SK-N-SH treated with all-trans-retinoic acid at 6 μM for 48 hours (cell line): ENCODE measurements at regions not wholly inside any gene's neighbourhood (a gene's known extent, or its start where the extent isn't known, plus 50 kb on each side); places are given as distances from the start of the nearest gene placed in this dataset.

Experiments
- ATAC-seq: fragments of 200-7000 bp; cut with Tn5 transposase; 3 replicates; pipeline ENCODE4 v1.9.1; 2020; ENCODE audit warnings: mild to moderate bottlenecking, moderate library complexity
- ARNTL ChIP-seq: fragments of 450-650 bp; formaldehyde crosslinking; IDR thresholded peaks from 2 replicates; pipeline ENCODE4 v1.5.0; 2020; ENCODE audit warnings: low read depth, mild to moderate bottlenecking, moderate library complexity, borderline replicate concordance
- BACH2 ChIP-seq: fragments of 250-450 bp; sonication (Bioruptor Pico); IDR thresholded peaks from 2 replicates; pipeline ENCODE4 v1.9.0; 2021; ENCODE audit warnings: mild to moderate bottlenecking, borderline replicate concordance
- CREB5 ChIP-seq: fragments of 250-450 bp; sonication (Bioruptor Pico); IDR thresholded peaks from 2 replicates; pipeline ENCODE4 v1.5.1; 2020; ENCODE audit warnings: low read depth, mild to moderate bottlenecking, moderate library complexity
- ESRRG ChIP-seq: fragments of 250-450 bp; sonication (Bioruptor Pico); IDR thresholded peaks from 2 replicates; pipeline ENCODE4 v1.6.1; 2021; ENCODE audit warnings: mild to moderate bottlenecking
- GLIS3 ChIP-seq: fragments of 250-450 bp; sonication (Bioruptor Pico); IDR thresholded peaks from 2 replicates; pipeline ENCODE4 v1.5.0; 2020; ENCODE audit warnings: mild to moderate bottlenecking, moderate library complexity
- PPARA ChIP-seq: fragments of 250-450 bp; sonication (Bioruptor Pico); IDR thresholded peaks from 2 replicates; pipeline ENCODE4 v1.5.0; 2020; ENCODE audit warnings: mild to moderate bottlenecking, borderline replicate concordance
- SNAI2 ChIP-seq: fragments of 250-450 bp; sonication (Bioruptor Pico); IDR thresholded peaks from 2 replicates; pipeline ENCODE4 v1.5.0; 2020; ENCODE audit warnings: mild to moderate bottlenecking, moderate library complexity
- TCF4 ChIP-seq: fragments of 250-450 bp; sonication (Bioruptor Pico); IDR thresholded peaks from 2 replicates; pipeline ENCODE4 v1.8.0; 2021; ENCODE audit warnings: mild to moderate bottlenecking, moderate library complexity, borderline replicate concordance
- TSHZ2 ChIP-seq: fragments of 250-450 bp; sonication (Bioruptor Pico); IDR thresholded peaks from 2 replicates; pipeline ENCODE4 v1.5.0; 2020; ENCODE audit warnings: mild to moderate bottlenecking, moderate library complexity
- ZC3H10 ChIP-seq: fragments of 250-450 bp; sonication (Bioruptor Pico); IDR thresholded peaks from 2 replicates; pipeline ENCODE4 v1.5.1; 2021; ENCODE audit warnings: mild to moderate bottlenecking, moderate library complexity
- ZFP3 ChIP-seq: fragments of 250-450 bp; sonication (Bioruptor Pico); IDR thresholded peaks from 2 replicates; pipeline ENCODE4 v1.5.0; 2020; ENCODE audit warnings: mild to moderate bottlenecking, moderate library complexity
- ZFP30 ChIP-seq: fragments of 450-650 bp; formaldehyde crosslinking; IDR thresholded peaks from 2 replicates; pipeline ENCODE4 v1.5.0; 2022; ENCODE audit warnings: mild to moderate bottlenecking, moderate library complexity
- ZNF70 ChIP-seq: fragments of 450-650 bp; formaldehyde crosslinking; IDR thresholded peaks from 2 replicates; pipeline ENCODE4 v1.5.0; 2020; ENCODE audit warnings: mild to moderate bottlenecking, moderate library complexity
- ZNF8 ChIP-seq: fragments of 450-650 bp; formaldehyde crosslinking; IDR thresholded peaks from 2 replicates; pipeline ENCODE4 v1.5.0; 2020; ENCODE audit warnings: mild to moderate bottlenecking, moderate library complexity
- TF ChIP-seq, protein P1 (sequence below): fragments of 250-450 bp; sonication (Bioruptor Pico); IDR thresholded peaks from 2 replicates; pipeline ENCODE4 v1.5.1; 2021; ENCODE audit warnings: mild to moderate bottlenecking, moderate library complexity
- TF ChIP-seq, protein P2 (sequence below): fragments of 250-450 bp; sonication (Bioruptor Pico); IDR thresholded peaks from 2 replicates; pipeline ENCODE4 v1.8.0; 2021; ENCODE audit warnings: low read depth, mild to moderate bottlenecking, moderate library complexity, borderline replicate concordance
- TF ChIP-seq, protein P3 (sequence below): fragments of 250-450 bp; sonication (Bioruptor Pico); IDR thresholded peaks from 2 replicates; pipeline ENCODE4 v1.8.0; 2020; ENCODE audit warnings: mild to moderate bottlenecking, moderate library complexity, borderline replicate concordance

DNA sequence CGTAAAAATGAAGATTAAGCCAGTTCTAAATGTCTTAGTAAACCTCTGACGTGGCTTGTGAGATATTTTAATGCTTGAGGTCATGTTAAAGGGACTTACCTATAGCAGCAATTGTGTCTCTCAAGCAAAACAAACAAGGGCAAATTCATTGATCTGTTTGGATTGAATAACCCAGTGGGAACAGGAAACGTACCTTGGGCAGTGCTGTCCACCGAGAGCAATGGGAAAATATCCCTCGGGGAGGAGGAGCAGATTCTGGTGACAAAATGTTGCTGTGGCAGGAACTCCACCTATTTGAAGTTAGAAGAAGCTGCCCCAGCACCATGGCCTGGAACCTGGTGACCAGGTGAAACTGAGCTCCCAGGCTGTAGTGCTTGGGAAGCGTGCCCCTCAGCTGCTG is 107.1 kb upstream of the FZD8 start (continued):
- TF ChIP-seq TSHZ2 = no peak
- no peak for TF ChIP-seq ZFP3 (CRISPR knock-in tag)
- no peak for TF ChIP-seq TCF4 (CRISPR knock-in tag)
- no peak for TF ChIP-seq ZFP30 (CRISPR knock-in tag)

GRCh38 chr10:35745617-35746403 is 103.7 kb upstream of the FZD8 start:
- TF ChIP-seq CREB5 (CRISPR knock-in tag) = no peak
- no peak for ATAC-seq

DNA sequence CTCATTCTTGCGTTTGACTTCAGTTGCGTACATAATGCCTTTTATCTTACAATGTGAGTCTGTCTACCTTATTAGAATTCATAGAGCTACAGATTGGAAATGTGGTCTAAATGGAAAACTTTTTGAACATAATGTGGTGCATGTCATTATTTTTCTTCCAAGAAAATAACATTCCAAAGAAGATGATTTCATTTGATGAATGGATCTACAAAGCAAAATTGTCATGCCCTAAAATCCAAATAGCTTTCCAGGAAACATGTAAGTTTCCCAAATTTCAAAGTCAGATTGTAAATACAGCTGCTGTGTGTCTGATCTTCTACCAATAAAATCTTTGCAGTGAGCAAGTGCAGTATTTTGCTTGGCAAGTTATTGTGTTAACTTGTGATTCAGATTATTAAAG is 101.8 kb upstream of the FZD8 start:
- no peak for ATAC-seq

GRCh38 chr10:35743351-35743750 is 101.3 kb upstream of the FZD8 start:
- ATAC-seq = no peak
- TF ChIP-seq SNAI2 (CRISPR knock-in tag) (no peak), ESRRG (CRISPR knock-in tag) (no peak), CREB5 (CRISPR knock-in tag) (no peak), TSHZ2 (no peak), ZFP30 (CRISPR knock-in tag) (no peak), ZNF70 (CRISPR knock-in tag) (no peak), PPARA (CRISPR knock-in tag) (no peak), BACH2 (CRISPR knock-in tag) (no peak), ZC3H10 (CRISPR knock-in tag) (no peak), GLIS3 (no peak), TCF4 (CRISPR knock-in tag) (no peak), ZNF8 (CRISPR knock-in tag) (no peak)
- TF ChIP-seq, protein P1, sequence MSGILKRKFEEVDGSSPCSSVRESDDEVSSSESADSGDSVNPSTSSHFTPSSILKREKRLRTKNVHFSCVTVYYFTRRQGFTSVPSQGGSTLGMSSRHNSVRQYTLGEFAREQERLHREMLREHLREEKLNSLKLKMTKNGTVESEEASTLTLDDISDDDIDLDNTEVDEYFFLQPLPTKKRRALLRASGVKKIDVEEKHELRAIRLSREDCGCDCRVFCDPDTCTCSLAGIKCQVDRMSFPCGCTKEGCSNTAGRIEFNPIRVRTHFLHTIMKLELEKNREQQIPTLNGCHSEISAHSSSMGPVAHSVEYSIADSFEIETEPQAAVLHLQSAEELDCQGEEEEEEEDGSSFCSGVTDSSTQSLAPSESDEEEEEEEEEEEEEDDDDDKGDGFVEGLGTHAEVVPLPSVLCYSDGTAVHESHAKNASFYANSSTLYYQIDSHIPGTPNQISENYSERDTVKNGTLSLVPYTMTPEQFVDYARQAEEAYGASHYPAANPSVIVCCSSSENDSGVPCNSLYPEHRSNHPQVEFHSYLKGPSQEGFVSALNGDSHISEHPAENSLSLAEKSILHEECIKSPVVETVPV (CRISPR knock-in tag) = no peak
- TF ChIP-seq, protein P2, sequence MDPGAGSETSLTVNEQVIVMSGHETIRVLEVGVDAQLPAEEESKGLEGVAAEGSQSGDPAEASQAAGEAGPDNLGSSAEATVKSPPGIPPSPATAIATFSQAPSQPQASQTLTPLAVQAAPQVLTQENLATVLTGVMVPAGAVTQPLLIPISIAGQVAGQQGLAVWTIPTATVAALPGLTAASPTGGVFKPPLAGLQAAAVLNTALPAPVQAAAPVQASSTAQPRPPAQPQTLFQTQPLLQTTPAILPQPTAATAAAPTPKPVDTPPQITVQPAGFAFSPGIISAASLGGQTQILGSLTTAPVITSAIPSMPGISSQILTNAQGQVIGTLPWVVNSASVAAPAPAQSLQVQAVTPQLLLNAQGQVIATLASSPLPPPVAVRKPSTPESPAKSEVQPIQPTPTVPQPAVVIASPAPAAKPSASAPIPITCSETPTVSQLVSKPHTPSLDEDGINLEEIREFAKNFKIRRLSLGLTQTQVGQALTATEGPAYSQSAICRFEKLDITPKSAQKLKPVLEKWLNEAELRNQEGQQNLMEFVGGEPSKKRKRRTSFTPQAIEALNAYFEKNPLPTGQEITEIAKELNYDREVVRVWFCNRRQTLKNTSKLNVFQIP (CRISPR knock-in tag) = no peak

More for the DNA sequence above, 101.8 kb upstream of the FZD8 start:
- TF ChIP-seq ZNF70 (CRISPR knock-in tag) (no peak), GLIS3 (no peak), ARNTL (CRISPR knock-in tag) (no peak), ESRRG (CRISPR knock-in tag) (no peak), CREB5 (CRISPR knock-in tag) (no peak), TCF4 (CRISPR knock-in tag) (no peak)
- TF ChIP-seq, protein P3, sequence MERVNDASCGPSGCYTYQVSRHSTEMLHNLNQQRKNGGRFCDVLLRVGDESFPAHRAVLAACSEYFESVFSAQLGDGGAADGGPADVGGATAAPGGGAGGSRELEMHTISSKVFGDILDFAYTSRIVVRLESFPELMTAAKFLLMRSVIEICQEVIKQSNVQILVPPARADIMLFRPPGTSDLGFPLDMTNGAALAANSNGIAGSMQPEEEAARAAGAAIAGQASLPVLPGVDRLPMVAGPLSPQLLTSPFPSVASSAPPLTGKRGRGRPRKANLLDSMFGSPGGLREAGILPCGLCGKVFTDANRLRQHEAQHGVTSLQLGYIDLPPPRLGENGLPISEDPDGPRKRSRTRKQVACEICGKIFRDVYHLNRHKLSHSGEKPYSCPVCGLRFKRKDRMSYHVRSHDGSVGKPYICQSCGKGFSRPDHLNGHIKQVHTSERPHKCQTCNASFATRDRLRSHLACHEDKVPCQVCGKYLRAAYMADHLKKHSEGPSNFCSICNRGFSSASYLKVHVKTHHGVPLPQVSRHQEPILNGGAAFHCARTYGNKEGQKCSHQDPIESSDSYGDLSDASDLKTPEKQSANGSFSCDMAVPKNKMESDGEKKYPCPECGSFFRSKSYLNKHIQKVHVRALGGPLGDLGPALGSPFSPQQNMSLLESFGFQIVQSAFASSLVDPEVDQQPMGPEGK (CRISPR knock-in tag) = no peak
